Epithelial cell of proximal tubule (primary cell): ENCODE measurements at regions not wholly inside any gene's neighbourhood (a gene's known extent, or its start where the extent isn't known, plus 50 kb on each side); places are given as distances from the start of the nearest gene placed in this dataset.
"Not testable (repeated sequence)": the region's sequence is repeated elsewhere in the genome, so short reads cannot be mapped to it uniquely, and the experiment has no call there.

ENCODE experiments used
- DNase-seq: peaks from one replicate; pipeline ENCODE4 v3.0.0-alpha.2; 2011; ENCODE audit warnings: low read depth
- H3K4me3 ChIP-seq: 2 replicates; pipeline ENCODE4 v1.5.1; 2011; ENCODE audit warnings: low read depth, mild to moderate bottlenecking, low read length
- TF ChIP-seq, protein P1 (sequence below): conservative IDR thresholded peaks from 2 replicates; pipeline ENCODE4 v1.5.1; 2012; ENCODE audit warnings: low read depth, mild to moderate bottlenecking, low read length

DNA sequence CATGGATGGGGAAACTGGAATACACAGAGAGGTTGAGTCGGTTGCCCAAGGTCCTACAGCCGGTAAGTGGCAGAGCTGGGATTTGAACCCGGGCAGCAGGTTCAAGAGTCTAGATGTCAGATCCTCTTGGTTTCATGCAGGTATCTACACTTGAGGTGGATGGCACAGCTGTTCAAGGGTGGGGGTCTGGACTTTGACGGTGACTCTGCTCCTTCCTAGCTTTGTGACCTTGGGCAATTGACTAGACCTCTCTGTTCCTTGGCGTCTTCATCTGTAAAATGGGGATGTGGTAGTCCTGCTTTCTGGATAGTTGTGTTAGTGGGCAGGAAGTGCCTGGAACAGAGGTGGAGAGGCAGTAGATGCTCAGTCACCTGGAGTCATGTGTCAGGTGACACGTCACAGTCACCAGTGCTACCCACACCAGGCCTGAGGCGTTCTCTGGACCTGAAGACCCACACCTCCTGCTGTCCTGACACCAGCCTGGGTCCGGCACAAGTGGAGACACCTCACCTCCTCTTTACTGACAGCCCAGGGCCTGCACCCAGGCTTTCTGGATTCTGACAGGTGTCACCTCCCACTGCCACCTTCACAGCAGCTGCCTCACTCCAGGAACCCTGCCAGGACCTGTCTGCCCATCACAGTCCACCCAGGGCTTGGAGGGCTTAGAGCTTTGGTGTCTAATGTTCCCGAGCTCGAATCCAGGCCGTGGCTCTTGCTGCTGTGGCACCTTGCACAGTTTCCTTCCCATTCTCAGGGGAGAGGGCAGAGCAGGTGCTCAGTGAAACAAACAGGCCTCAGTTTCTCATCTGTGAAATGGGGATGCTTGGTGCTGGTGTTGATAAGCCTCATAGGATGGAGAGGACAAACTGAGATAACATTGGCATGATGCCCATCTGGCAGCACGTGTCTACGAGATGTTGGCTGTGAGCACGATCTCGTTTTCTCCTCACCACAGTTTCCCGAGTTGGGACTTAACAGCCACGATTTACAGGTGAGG is 83.2 kb upstream of the RUNX3 start:
- TF ChIP-seq, protein P1, sequence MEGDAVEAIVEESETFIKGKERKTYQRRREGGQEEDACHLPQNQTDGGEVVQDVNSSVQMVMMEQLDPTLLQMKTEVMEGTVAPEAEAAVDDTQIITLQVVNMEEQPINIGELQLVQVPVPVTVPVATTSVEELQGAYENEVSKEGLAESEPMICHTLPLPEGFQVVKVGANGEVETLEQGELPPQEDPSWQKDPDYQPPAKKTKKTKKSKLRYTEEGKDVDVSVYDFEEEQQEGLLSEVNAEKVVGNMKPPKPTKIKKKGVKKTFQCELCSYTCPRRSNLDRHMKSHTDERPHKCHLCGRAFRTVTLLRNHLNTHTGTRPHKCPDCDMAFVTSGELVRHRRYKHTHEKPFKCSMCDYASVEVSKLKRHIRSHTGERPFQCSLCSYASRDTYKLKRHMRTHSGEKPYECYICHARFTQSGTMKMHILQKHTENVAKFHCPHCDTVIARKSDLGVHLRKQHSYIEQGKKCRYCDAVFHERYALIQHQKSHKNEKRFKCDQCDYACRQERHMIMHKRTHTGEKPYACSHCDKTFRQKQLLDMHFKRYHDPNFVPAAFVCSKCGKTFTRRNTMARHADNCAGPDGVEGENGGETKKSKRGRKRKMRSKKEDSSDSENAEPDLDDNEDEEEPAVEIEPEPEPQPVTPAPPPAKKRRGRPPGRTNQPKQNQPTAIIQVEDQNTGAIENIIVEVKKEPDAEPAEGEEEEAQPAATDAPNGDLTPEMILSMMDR = no peak
- H3K4me3 ChIP-seq = no peak overlapping the region
- no peak for DNase-seq

DNA sequence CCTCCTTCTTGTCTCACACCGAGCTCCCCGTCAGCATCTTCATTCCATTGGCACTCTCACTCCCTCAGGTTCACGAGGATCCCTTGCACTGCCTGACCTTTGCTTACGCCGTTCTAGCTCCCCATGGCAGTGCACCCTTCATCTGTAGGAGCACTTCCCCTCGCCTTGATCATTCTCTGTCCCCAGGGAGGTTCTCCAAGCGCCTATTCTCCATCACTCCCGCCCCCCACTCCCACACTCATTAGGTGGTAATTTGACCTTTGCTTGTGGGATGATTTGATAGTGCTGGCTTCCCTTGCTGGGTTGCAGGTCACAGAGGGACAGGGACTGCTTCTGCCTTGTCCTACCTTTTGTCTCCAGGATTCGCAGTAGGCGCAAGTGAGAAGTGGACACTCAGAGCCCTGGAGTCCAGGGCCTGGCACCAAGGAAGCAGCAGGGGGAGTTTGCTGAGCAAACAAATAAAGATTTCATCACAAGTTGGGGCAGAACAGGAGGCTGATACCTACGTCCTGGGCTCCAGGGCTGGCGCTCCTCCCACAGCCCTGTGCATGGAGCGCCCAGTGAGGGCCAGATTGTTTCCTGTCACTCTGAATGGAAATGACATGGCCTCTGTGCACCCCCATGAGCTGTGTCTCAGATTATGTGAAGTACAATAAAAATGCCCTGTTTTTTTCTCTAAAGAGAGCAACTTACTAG is 82.0 kb upstream of the RUNX3 start:
- no peak overlapping the region for H3K4me3 ChIP-seq
- DNase-seq = no peak
- TF ChIP-seq, protein P1 = no peak

DNA sequence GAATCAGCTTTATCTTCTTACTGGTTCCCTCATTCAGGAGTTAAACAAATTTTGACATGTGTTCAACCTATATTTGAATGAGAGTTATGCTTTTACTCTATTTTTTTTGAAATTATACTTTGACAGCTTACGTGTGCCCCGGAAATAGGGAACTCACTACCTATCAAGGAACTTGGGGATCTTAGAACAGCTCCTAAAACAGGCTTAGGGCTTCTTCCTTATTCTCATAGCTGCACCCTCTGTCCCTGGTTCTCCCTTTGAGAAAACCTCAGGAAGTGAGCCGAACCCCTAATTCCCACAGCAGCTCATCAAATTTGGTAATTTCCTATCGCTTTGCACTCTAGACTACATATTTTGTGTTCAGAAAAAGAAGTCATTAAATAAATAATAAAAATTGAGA is 81.2 kb upstream of the RUNX3 start:
- TF ChIP-seq, protein P1 = no peak
- DNase-seq = no peak
- H3K4me3 ChIP-seq = no peak overlapping the region

DNA sequence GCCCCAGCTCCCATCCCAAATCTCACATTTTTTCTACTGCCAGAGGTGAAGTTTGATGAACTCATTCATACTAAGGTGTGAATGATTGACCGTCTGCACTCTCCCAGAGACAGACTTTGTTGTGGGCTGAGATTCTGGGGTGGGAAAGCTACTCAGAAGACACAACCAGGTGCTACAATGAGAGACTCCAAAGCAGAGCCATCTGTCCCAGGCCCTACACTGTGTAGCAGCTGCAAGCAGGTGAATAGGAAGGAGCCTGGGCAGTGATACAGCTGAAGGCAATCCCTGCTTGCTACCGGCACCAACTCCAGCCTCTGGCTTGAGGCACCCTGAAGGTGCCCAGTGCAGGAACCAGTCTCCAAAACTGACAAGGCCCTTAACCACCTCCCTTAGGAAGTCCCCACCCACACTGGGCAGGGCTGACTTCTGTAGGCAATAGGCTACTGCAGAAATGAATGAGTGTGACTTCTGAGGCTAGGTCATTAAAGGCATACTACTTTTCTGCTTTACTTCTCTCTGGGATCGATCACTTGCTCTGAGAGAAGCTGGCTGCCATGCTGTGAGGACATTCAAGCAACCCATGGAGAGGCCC is 79.7 kb upstream of the RUNX3 start:
- no peak overlapping the region for H3K4me3 ChIP-seq
- TF ChIP-seq, protein P1 = no peak
- no peak for DNase-seq

DNA sequence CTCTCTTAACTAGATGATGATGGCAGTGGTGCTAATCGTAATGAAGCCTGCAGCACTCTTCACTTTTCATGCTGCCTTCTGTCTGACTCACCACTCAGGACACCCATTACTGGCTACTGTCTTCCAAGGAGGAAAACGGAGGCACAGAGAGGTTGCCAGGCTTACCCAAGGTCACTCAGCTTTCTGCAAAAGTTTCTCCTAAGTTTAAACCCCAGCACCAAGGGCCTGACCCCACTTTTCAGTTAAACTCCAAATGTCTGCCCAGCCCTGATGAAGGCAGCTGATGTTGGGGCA is 78.1 kb upstream of the RUNX3 start:
- DNase-seq = no peak
- TF ChIP-seq, protein P1 = no peak
- H3K4me3 ChIP-seq = no peak overlapping the region

DNA sequence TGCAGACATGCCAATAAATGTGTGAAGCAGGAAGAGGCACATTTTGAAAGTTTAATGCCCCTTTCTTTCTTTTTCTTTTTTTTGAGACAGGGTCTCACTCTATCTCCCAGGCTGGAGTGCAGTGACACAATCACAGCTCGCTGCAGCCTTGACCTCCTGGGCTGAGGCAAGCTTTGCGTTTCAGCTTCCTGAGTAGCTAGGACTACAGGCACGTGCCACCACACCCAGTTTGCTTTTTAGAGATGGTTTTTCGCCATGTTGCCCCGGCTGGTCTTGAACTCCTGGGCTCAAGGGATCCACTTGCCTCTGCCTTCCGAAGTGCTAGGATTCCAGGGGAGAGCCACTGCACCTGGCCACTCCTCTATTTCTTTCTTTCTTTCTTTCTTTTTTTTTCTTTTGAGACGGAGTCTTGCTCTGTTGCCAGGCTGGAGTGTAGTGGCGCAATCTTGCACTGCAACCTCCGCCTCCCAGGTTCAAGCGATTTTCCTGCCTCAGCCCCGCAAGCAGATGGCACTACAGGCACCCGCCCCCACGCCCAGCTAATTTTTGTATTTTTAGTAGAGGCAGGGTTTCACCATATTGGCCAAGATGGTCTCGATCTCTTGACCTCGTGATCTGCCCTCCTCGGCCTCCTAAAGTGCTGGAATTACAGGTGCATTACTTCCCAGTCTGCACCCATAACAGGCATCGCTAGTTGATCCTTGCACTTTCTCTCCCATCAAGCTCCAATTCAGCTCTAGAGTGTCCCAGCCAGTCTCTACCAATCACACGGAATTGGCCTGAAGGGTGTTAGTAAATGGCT is 77.5 kb upstream of the RUNX3 start:
- DNase-seq, H3K4me3 ChIP-seq: not testable (repeated sequence)

DNA sequence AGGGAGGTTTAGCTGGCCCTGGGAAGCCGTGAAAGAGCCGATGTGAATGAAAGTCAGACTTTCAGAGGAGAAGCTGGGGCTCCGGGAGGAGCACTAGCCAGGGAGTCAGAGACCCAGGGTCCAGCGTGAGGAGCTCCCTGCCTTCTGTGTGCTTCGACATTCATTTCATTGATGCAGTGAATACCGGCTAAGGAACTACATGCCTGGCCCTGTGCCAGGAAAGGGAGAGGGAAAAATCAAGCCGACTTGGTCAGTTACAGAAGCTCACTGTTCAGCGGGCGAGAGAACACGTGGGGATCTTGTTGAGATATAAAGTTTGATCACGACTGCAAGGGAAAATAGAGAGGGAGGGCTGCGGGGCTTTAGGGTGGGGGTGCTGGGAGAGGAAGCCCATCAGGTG is 76.7 kb upstream of the RUNX3 start:
- H3K4me3 ChIP-seq = no peak overlapping the region
- TF ChIP-seq, protein P1 = no peak
- DNase-seq = no peak
